DMS53 treated with DMSO at 0.1 percent for 48 hours (cell line): ENCODE measurements at regions not wholly inside any gene's neighbourhood (a gene's known extent, or its start where the extent isn't known, plus 50 kb on each side); places are given as distances from the start of the nearest gene placed in this dataset.

ENCODE experiments used
- DNase-seq: peaks from one replicate; lab custom pipeline; 2025; ENCODE audit not compliant: unreplicated experiment; lab: John Stamatoyannopoulos, UW

GRCh38 chr10:107616463-107617410 lies 452.2 kb upstream of the SORCS1 start:
- no peak for DNase-seq

- no peak for DNase-seq
These were observed 451.5 kb upstream of the SORCS1 start for GRCh38 chr10:107616031-107616430.

- no peak for DNase-seq
These were observed 450.6 kb upstream of the SORCS1 start for GRCh38 chr10:107614939-107615685.

- peak; percentile 20 for DNase-seq
These were observed 446.6 kb upstream of the SORCS1 start for GRCh38 chr10:107611115-107611514.

GRCh38 chr10:107589081-107589480 lies 424.6 kb upstream of the SORCS1 start:
- no peak for DNase-seq

DNA sequence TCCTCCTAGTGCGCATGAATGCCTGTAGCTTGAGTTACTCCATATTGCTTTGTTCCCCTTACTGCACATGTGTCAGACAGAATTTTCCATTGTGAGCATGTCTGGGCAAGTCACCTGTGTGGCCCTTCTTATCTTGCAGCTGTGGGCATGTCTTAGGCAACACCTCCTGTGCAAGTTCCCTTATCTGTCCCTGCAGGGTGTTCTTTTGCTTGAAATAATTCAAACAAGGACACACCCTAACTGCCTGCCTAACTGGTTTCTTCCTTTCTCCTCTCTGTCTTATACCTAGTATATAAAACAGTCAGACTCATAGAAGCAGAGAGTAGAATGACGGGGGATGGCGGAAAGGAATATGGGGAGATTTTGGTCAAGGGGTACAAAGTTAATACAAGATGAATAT lies 421.1 kb upstream of the SORCS1 start:
- DNase-seq: no peak

DNA sequence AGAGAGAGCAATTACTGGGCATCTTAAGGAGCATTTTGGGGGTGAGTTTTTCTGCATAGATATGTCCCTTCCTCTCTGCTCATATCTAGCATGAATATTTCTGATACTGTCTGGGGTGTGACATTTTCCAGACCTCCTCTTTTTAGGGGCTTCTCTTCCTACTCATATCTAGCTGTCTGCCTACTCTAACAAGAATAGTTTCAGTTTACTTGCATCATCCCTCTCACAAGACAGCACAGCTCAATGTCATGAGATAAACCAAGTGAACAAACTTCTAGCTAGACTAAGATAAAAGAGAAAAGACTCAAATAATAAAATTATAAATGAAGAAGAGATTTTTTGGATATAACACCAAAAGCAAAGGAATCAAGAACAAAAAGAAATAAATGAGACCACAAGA lies 419.5 kb upstream of the SORCS1 start:
- DNase-seq: no peak

DNA sequence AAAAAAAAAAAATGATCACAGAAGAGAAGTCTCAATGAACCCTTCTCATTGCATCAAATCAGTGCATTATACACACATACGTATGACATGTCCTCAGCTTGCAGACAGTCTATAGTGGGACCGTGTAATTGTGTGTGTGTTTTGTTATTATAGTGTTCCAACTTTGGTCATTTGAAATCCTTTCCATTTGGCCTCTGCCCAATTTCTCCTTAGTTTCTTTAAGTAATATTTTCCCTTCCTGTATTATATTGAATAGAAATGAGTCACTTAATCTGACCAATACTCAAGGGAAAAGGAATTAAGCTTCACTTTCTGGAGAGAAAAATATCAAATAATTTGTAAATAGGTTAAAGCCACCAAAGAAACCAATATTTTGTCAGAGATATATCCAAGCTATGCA lies 415.5 kb upstream of the SORCS1 start:
- DNase-seq: no peak

DNA sequence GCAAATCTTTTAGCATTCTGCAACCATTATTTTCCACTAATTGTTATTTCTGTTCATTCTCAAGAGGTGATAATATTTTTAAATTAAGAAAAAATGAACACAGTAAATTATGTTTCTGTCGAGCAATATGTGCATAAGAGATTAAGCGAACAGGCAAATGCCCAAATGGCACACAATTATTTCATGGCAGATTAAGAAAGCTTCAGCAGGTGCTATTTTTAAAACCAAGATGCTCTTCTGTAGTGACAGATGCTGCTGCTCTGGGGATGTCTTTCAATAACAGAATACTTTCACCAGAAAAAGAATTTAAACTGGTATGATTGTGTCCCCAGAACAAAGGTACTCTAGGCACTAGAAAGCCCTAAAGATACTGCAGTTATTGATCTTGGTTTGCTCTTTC lies 412.7 kb upstream of the SORCS1 start:
- no peak for DNase-seq

- DNase-seq: no peak
These were observed 412.2 kb upstream of the SORCS1 start for GRCh38 chr10:107576746-107577145.

- no peak for DNase-seq
These were observed 400.5 kb upstream of the SORCS1 start for GRCh38 chr10:107565014-107565413.

- no peak for DNase-seq
These were observed 396.7 kb upstream of the SORCS1 start for GRCh38 chr10:107561136-107561650.

- no peak for DNase-seq
These were observed 393.4 kb upstream of the SORCS1 start for GRCh38 chr10:107557916-107558315.

DNA sequence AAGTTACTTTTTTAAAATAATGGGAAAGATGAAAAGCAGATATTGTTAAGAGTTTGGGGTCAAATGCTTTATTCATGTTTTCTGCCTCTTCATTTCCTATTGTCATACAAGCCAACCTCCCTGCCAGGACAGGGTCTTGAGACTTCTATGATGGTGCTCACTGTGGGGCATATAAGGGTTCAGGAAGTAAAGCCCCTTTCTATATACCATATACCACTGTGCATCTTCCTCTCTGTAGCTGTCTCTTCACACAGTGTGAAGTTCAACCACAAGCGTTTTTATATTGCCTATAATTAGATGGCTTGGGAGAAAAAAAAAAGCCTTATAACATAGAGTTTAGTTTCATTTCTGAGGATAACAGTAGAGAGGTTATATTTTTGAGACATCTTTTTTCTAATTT lies 389.8 kb upstream of the SORCS1 start:
- no peak for DNase-seq

- no peak for DNase-seq
These were observed 389.0 kb upstream of the SORCS1 start for GRCh38 chr10:107553470-107553869.

GRCh38 chr10:107552963-107553362 lies 388.5 kb upstream of the SORCS1 start:
- DNase-seq: no peak

DNA sequence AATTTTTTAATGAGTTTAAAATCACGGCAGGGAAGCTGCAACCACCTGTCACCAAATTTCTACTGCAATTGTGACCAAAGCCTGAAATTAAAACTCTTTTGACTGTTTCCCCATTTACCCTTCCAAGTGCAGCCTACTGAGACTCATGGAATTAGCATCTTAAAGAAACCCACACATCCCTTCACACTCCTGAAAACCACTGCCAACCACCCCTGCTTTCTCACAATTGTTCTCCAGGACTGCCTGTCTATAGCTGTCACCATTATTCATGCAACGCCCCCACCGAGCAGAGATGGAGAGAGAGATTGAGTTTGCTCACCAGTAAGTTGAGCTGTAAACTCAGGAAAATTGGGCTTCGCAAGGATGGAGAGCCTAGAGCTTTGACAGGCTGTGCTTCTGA lies 383.8 kb upstream of the SORCS1 start:
- DNase-seq: no peak

DNA sequence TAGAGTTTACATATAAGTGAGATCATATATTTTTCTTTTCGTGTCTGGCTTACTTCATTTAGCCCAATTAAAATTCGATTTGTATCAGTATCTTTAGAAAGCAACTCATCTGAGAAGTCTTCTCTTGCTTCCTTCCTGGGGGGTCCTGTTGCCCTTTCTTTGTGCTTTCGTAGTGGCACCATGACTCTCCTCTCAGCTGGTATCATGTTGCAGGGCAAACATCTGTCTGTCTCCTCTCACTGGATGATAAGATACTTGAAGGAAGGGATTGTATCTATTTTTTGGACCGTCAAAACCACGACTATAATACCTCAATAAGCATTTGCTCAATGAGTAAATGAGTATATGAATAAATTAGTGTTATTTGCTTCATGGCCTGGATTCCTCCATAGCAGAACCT lies 382.5 kb upstream of the SORCS1 start:
- no peak for DNase-seq

DNA sequence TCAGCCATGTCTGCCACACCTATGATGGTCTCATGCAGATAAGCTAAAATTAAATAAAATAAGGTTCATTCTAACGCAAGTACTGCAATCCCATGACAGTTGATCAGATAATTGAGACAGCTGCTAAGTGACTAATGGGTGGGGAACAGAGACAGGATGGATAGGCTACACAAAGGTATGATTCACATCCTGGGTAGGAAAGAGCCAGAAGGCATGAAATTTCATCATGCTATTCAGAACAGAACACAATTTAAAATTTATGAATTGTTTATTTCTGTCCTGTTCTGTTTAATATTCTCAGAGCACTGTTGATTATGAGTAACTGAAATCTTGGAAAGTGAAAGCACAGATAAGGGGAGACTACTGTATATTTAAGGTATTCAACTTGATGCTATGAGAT lies 381.8 kb upstream of the SORCS1 start:
- peak; percentile 2 for DNase-seq

- DNase-seq: no peak
These were observed 381.2 kb upstream of the SORCS1 start for GRCh38 chr10:107545717-107546116.

GRCh38 chr10:107544706-107545520 lies 380.4 kb upstream of the SORCS1 start:
- DNase-seq: no peak
